ENCODE measurements at regions not wholly inside any gene's neighbourhood (a gene's known extent, or its start where the extent isn't known, plus 50 kb on each side); places are given as distances from the start of the nearest gene placed in this dataset.
"Not testable (repeated sequence)": the region's sequence is repeated elsewhere in the genome, so short reads cannot be mapped to it uniquely, and the experiment has no call there.

DNA sequence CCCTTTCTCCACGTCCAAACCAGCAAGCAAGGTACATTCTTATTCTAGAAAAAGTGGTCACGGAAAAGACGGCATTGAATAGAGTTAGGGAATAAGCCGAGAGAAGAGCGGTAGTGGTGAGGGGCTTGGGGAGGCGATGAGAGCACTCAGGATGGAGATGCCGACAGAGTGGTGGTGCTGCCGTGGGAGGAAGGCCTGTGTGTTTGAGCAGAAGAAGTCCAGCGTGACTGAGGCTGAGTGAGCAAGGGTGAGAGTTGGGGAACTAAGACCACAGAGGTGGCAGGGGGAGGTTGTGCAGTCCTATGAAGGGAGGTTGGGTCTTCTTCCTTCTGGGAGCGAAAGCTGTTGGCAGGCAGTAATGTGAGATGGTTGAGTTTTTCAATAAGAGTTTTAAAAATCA, 252.3 kb downstream of the ABCC12 start:
- no peak overlapping the region for H3K4me3 ChIP-seq (ENCODE audit: low read depth, low read length)
- no peak overlapping the region for H2AFZ ChIP-seq (ENCODE audit: insufficient read depth, low read length, poor library complexity)
- no peaks in the 10 kb centered on the region for H3K36me3 ChIP-seq (ENCODE audit: control insufficient read depth in 1 of 2, insufficient read depth in 2 of 2, low read length in 2 of 2)
- H3K79me2 ChIP-seq (ENCODE audit: control insufficient read depth, insufficient read depth, low read length, poor library complexity): no peaks in the 10 kb centered on the region
- no peak overlapping the region for H3K27ac ChIP-seq (ENCODE audit: low read depth, low read length)
- no peak overlapping the region for H2BK5ac ChIP-seq (ENCODE audit: low read depth, low read length, poor library complexity)
- WGBS (ENCODE audit: extremely low coverage, insufficient coverage, insufficient read length): no CpG with 5 or more reads among the region's 10 CpGs
- no peaks in the 10 kb centered on the region for H3K79me1 ChIP-seq (ENCODE audit: low read length)
- H3K9ac ChIP-seq (ENCODE audit: low read length): no peak overlapping the region
- H3K27me3 ChIP-seq (ENCODE audit: insufficient read depth, low read length): no peaks in the 10 kb centered on the region
- H3K9me3 ChIP-seq (ENCODE audit: insufficient read depth, low read depth, low read length): no peaks in the 10 kb centered on the region
- peaks cover 9 to 19% of the 10 kb centered on the region in 2 experiments for H3K4me1 ChIP-seq (ENCODE audit: control insufficient read depth in 1 of 2, insufficient read depth in 2 of 2, low read length in 2 of 2)
- H2BK120ac ChIP-seq (ENCODE audit: insufficient read depth, low read length, poor library complexity): no peak overlapping the region
- H4K12ac ChIP-seq (ENCODE audit: low read depth, low read length): no peak overlapping the region
- no peak overlapping the region for H2AK5ac ChIP-seq (ENCODE audit: low read length)
- H3K14ac ChIP-seq (ENCODE audit: low read length): no peak overlapping the region
- H3K18ac ChIP-seq (ENCODE audit: low read length): no peak overlapping the region
- H3K4me2 ChIP-seq (ENCODE audit: low read length): no peak overlapping the region
- H3K4ac ChIP-seq (ENCODE audit: low read depth, low read length): no peak overlapping the region
- H3K23ac ChIP-seq (ENCODE audit: low read length): no peak overlapping the region
- no peak for DNase-seq
- H4K91ac ChIP-seq (ENCODE audit: low read depth, low read length): no peak overlapping the region
- H4K8ac ChIP-seq (ENCODE audit: low read depth, low read length): no peak overlapping the region
- H2BK12ac ChIP-seq (ENCODE audit: low read length): no peak overlapping the region

GRCh38 chr16:47897105-47897504, 258.7 kb downstream of the ABCC12 start:
- not testable (repeated sequence) for H3K79me2 ChIP-seq (ENCODE audit: control insufficient read depth, insufficient read depth, low read length, poor library complexity); H3K4ac ChIP-seq (ENCODE audit: low read depth, low read length); H2AK5ac ChIP-seq (ENCODE audit: low read length); H4K12ac ChIP-seq (ENCODE audit: low read depth, low read length); H3K27me3 ChIP-seq (ENCODE audit: insufficient read depth, low read length); H3K9me3 ChIP-seq (ENCODE audit: insufficient read depth, low read depth, low read length); H3K4me1 ChIP-seq (ENCODE audit: control insufficient read depth in 1 of 2, insufficient read depth in 2 of 2, low read length in 2 of 2); H4K91ac ChIP-seq (ENCODE audit: low read depth, low read length); H3K4me2 ChIP-seq (ENCODE audit: low read length); DNase-seq; H3K9ac ChIP-seq (ENCODE audit: low read length); H2BK12ac ChIP-seq (ENCODE audit: low read length); H3K36me3 ChIP-seq (ENCODE audit: control insufficient read depth in 1 of 2, insufficient read depth in 2 of 2, low read length in 2 of 2); H4K8ac ChIP-seq (ENCODE audit: low read depth, low read length); H3K23ac ChIP-seq (ENCODE audit: low read length); H3K4me3 ChIP-seq (ENCODE audit: low read depth, low read length); H3K14ac ChIP-seq (ENCODE audit: low read length); H2BK120ac ChIP-seq (ENCODE audit: insufficient read depth, low read length, poor library complexity); H2BK5ac ChIP-seq (ENCODE audit: low read depth, low read length, poor library complexity); H3K27ac ChIP-seq (ENCODE audit: low read depth, low read length); H3K79me1 ChIP-seq (ENCODE audit: low read length); H3K18ac ChIP-seq (ENCODE audit: low read length); H2AFZ ChIP-seq (ENCODE audit: insufficient read depth, low read length, poor library complexity)
- WGBS (ENCODE audit: extremely low coverage, insufficient coverage, insufficient read length): no CpG with 5 or more reads among the region's 5 CpGs

GRCh38 chr16:47895146-47895545, 260.6 kb downstream of the ABCC12 start:
- no CpG with 5 or more reads among the region's 10 CpGs for WGBS (ENCODE audit: extremely low coverage, insufficient coverage, insufficient read length)
- H3K36me3 ChIP-seq (ENCODE audit: control insufficient read depth in 1 of 2, insufficient read depth in 2 of 2, low read length in 2 of 2): no peaks in the 10 kb centered on the region
- H3K4me1 ChIP-seq (ENCODE audit: control insufficient read depth in 1 of 2, insufficient read depth in 2 of 2, low read length in 2 of 2): peaks cover 2 to 9% of the 10 kb centered on the region in 2 experiments
- H3K4me2 ChIP-seq (ENCODE audit: low read length): no peak overlapping the region
- H2AK5ac ChIP-seq (ENCODE audit: low read length): no peak overlapping the region
- H2BK5ac ChIP-seq (ENCODE audit: low read depth, low read length, poor library complexity): no peak overlapping the region
- no peak overlapping the region for H2BK120ac ChIP-seq (ENCODE audit: insufficient read depth, low read length, poor library complexity)
- H2AFZ ChIP-seq (ENCODE audit: insufficient read depth, low read length, poor library complexity): no peak overlapping the region
- H3K9ac ChIP-seq (ENCODE audit: low read length): no peak overlapping the region
- H2BK12ac ChIP-seq (ENCODE audit: low read length): no peak overlapping the region
- no peaks in the 10 kb centered on the region for H3K9me3 ChIP-seq (ENCODE audit: insufficient read depth, low read depth, low read length)
- no peak overlapping the region for H3K14ac ChIP-seq (ENCODE audit: low read length)
- no peak overlapping the region for H4K91ac ChIP-seq (ENCODE audit: low read depth, low read length)
- H4K8ac ChIP-seq (ENCODE audit: low read depth, low read length): no peak overlapping the region
- H3K18ac ChIP-seq (ENCODE audit: low read length): no peak overlapping the region
- no peak for DNase-seq
- H3K4me3 ChIP-seq (ENCODE audit: low read depth, low read length): no peak overlapping the region
- H3K27me3 ChIP-seq (ENCODE audit: insufficient read depth, low read length): no peaks in the 10 kb centered on the region
- H3K27ac ChIP-seq (ENCODE audit: low read depth, low read length): no peak overlapping the region
- no peak overlapping the region for H4K12ac ChIP-seq (ENCODE audit: low read depth, low read length)
- H3K4ac ChIP-seq (ENCODE audit: low read depth, low read length): no peak overlapping the region
- no peaks in the 10 kb centered on the region for H3K79me1 ChIP-seq (ENCODE audit: low read length)
- H3K23ac ChIP-seq (ENCODE audit: low read length): no peak overlapping the region
- no peaks in the 10 kb centered on the region for H3K79me2 ChIP-seq (ENCODE audit: control insufficient read depth, insufficient read depth, low read length, poor library complexity)

DNA sequence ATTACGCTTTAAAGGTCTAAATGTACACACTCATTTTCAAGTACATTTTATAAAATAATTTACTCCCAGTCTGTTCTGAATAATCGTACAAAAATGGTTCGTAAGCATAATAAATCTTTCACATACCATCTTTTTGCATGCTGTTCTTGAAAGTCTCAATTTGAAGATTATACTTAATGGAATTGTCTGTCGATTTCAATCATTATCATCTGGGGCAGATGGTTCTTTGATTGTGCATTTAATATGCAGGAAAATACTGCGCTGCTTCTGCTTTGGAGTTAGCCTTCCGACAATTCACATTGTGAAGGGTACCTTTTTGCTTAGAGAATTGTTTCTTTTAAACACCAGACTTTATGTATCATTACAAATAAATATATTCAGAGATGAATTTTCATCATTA, 262.8 kb downstream of the ABCC12 start:
- H3K14ac ChIP-seq (ENCODE audit: low read length): no peak overlapping the region
- no peak overlapping the region for H3K4me3 ChIP-seq (ENCODE audit: low read depth, low read length)
- peaks cover 2 to 14% of the 10 kb centered on the region in 2 experiments for H3K4me1 ChIP-seq (ENCODE audit: control insufficient read depth in 1 of 2, insufficient read depth in 2 of 2, low read length in 2 of 2)
- H2BK5ac ChIP-seq (ENCODE audit: low read depth, low read length, poor library complexity): no peak overlapping the region
- WGBS (ENCODE audit: extremely low coverage, insufficient coverage, insufficient read length): no CpG with 5 or more reads among the region's 6 CpGs
- H4K12ac ChIP-seq (ENCODE audit: low read depth, low read length): no peak overlapping the region
- H3K9ac ChIP-seq (ENCODE audit: low read length): no peak overlapping the region
- H4K8ac ChIP-seq (ENCODE audit: low read depth, low read length): no peak overlapping the region
- H3K27ac ChIP-seq (ENCODE audit: low read depth, low read length): no peak overlapping the region
- H3K23ac ChIP-seq (ENCODE audit: low read length): no peak overlapping the region
- H3K4ac ChIP-seq (ENCODE audit: low read depth, low read length): no peak overlapping the region
- H2AK5ac ChIP-seq (ENCODE audit: low read length): no peak overlapping the region
- no peak overlapping the region for H2AFZ ChIP-seq (ENCODE audit: insufficient read depth, low read length, poor library complexity)
- H3K79me1 ChIP-seq (ENCODE audit: low read length): no peaks in the 10 kb centered on the region
- no peaks in the 10 kb centered on the region for H3K79me2 ChIP-seq (ENCODE audit: control insufficient read depth, insufficient read depth, low read length, poor library complexity)
- no peaks in the 10 kb centered on the region for H3K27me3 ChIP-seq (ENCODE audit: insufficient read depth, low read length)
- H3K18ac ChIP-seq (ENCODE audit: low read length): no peak overlapping the region
- no peak for DNase-seq
- no peaks in the 10 kb centered on the region for H3K9me3 ChIP-seq (ENCODE audit: insufficient read depth, low read depth, low read length)
- no peaks in the 10 kb centered on the region for H3K36me3 ChIP-seq (ENCODE audit: control insufficient read depth in 1 of 2, insufficient read depth in 2 of 2, low read length in 2 of 2)
- no peak overlapping the region for H4K91ac ChIP-seq (ENCODE audit: low read depth, low read length)
- H2BK12ac ChIP-seq (ENCODE audit: low read length): no peak overlapping the region
- no peak overlapping the region for H2BK120ac ChIP-seq (ENCODE audit: insufficient read depth, low read length, poor library complexity)
- no peak overlapping the region for H3K4me2 ChIP-seq (ENCODE audit: low read length)

All from trophoblast cell (in vitro differentiated cells and primary cell).